Activated T-cell treated with anti-CD3 and anti-CD28 coated beads for 48 hours (primary cell): ENCODE measurements at regions not wholly inside any gene's neighbourhood (a gene's known extent, or its start where the extent isn't known, plus 50 kb on each side); places are given as distances from the start of the nearest gene placed in this dataset.

Experiments used
- DNase-seq: peaks from one replicate; pipeline ENCODE4 v3.0.0-alpha.2; 2020; ENCODE audit warnings: low read depth

DNA sequence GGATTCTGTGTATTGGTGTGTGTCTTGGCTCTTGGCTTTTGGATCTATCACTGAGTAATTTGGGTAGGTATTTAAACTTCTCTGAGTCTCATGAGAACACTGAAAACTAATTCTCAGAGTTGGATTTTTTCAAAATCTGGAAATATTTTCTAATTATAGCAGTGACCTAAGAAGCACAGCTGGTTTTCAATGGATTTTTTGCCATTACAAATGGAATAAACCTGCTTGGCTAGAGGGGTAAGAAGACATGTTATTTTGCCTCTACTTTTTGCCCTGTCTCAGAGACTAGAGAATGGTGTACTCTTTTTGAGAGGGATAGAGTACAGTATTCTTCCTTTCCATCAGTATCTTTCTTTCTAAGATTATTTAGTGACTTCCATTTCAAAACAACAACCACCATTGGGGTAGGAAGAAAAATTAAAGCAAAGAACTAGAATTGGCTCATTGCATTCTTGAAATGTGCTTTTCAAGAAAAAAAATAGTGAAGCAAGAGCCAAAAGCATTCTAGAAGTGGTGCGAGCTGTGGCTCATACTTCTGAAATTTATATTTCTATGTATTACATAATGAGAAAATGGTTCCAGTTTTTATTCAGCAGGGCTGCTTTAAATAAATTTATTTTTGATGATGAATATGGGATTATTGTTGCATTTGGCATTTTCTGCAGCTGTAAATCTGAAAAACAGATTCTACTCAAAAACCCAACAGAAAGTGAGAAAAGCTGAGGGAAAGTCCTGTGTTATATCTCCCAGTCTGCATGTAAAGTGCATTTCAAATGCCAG, 850.2 kb upstream of the SLIT2 start:
- DNase-seq = no peak

DNA sequence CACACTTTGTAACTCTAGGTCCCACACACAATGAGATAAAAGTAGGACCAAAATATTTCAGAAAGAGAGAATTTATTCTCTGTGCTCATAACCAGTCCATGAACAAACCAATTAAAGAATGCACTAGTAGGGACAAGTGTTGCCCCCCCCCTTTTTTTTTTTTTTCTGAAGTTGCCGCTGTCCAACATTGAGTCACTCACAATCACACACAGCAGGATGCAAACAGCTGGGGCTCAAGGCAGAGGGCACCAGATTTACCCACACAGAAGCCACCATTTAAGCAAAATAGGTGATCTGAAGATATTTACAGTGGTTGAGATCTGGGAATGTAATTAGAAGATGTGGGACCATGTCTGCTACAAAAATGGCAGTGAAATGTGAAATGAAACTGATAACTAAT, 850.9 kb upstream of the SLIT2 start:
- no peak for DNase-seq

DNA sequence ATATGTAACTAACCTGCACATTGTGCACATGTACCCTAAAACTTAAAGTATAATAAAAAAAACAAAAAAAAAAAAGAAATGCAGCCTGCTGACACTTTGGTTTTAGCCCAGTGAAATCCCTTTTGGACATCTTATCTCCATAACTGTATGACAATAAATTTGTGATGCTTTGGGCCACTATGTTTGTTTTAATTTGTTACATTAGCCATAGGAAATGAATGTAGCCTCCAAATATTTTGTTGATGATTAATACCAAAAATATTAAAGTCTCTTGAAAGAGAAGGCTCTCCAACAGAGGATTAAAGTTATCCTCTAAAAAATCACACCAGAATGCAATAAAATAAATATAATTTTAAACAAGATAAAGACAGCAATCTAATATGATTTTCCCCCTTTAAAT, 852.7 kb upstream of the SLIT2 start:
- DNase-seq = no peak

GRCh38 chr4:19386786-19387185, 864.9 kb upstream of the SLIT2 start:
- no peak for DNase-seq

GRCh38 chr4:19382993-19383756, 868.5 kb upstream of the SLIT2 start:
- DNase-seq = no peak

DNA sequence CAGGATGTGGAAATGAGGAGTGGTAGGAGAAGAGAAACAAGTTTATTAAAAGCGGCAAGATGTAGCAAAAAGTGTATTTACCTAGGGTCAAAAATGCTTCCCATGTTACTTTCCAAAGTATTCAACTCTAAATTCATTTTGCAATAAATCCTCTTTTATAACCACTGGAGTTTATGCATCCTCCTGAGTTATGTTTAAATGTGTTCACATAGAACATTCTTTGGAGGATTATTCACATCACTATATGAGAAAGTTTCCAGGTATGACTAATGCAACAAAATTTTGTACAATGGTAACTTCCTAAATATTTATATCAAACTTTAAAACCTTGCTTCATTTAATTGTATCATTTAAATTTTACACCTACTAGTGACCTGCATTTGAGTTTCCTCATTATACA, 870.6 kb upstream of the SLIT2 start:
- no peak for DNase-seq

DNA sequence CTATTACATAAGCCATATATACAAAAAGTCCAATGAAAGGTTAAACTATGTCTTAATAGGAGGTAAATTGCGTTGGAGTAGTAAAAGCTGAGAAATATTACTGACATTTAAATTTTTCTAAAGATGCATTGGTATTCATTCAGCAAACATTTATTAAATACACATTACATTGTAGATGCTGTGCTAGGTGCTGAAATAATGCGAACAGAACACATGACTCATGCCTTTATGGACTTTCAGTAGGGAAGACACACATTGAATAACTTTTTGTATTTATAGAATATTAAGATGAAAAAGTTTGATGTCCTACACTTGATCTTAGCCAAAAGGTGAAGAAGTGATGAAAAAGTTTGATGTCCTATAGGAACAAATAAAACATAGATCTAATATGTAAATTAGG, 871.1 kb upstream of the SLIT2 start:
- DNase-seq = no peak

- DNase-seq = no peak
Observed at GRCh38 chr4:19379191-19379708, 872.5 kb upstream of the SLIT2 start.

GRCh38 chr4:19375931-19376330, 875.8 kb upstream of the SLIT2 start:
- no peak for DNase-seq

DNA sequence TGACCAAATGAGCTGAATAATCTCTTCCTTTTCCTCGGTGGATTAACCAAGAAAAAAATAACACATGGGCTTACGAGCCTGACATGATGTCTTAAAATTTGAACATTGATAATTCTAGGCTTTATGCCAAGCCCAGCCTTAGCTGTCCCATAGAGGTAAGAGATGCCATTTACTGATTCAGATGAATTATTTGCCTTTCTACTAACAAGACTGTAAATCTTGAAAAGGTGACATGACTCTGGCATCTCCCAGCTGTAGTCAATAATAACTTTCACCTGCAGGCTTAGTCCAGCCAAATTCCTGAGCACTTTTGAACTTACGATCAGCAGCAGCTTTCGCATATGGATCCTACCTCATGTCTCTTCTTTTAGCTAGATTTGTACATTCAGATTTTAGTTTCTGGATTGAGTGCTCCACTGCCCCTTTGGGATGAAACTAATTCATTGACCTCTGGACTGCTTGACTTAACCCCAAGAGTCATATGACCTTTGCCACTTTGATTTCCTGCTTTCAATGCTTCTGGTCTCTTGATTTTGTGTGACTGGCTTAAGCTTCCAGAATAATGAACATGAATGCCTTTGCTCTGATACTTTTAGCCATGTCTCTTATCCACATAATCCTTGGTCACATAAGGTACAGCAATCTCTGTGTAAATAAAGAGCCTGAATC, 876.4 kb upstream of the SLIT2 start:
- DNase-seq = no peak

GRCh38 chr4:19372390-19372789, 879.3 kb upstream of the SLIT2 start:
- no peak for DNase-seq

DNA sequence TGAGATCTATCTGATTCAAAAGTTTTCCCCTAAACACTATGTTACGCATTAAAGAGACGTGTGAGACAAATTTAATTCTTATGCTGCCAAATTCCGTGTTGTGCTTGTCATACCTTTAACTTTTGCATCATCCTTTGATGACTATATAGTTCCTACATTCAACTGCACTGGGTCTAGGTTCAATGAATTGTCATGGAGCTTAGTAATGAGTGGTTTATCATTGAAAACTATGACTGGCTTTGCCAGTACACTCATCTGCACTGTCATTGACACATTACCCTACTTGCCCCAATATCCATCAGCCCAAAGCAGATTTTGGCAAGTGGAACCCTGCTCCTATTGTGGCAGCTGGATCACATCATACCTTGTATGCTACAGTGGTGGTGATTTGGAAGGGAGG, 882.9 kb upstream of the SLIT2 start:
- no peak for DNase-seq

DNA sequence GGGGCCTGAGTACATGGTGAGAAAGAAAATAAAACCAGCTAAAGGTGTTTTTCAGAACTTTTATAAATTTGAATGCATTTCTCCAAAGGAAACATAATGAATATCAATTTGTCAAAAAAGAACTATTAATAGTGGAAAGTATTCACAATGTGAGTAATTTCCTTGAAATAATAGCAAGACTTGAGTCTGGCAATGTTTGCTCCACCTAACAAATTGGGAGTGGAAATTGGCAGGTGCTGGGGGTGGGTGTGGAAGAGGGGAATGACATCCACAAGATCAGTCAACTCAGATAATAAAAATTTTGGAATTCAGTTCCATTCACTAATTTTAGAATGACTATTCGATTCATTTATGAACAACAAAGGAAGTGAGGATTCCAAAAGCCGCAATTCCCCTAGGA, 884.8 kb upstream of the SLIT2 start:
- no peak for DNase-seq

GRCh38 chr4:19358015-19358414, 893.7 kb upstream of the SLIT2 start:
- DNase-seq = no peak

GRCh38 chr4:19349416-19349815, 902.3 kb upstream of the SLIT2 start:
- no peak for DNase-seq

- DNase-seq = no peak
Observed at GRCh38 chr4:19348746-19349145, 903.0 kb upstream of the SLIT2 start.

- DNase-seq = no peak
Observed at GRCh38 chr4:19346636-19347035, 905.1 kb upstream of the SLIT2 start.

DNA sequence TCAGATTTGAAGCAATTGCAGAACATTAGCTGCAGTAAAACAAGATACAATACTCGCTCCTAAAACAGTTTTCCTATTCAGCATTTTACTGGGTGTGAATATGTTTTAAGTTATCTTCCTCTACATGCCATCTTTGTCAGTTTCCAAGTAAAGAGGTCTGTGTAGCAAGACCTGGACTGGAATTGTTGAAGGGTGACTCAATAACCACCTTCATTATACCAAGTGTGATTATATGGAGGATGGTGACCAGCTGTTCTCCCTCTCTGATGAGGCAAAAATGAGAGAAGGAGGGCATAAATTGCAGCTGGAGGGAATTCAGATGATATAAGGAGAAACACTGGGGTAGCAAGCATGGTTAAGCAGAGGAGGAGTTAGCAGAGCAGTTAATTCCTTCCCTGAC, 922.1 kb upstream of the SLIT2 start:
- no peak for DNase-seq

GRCh38 chr4:19329077-19329476, 922.6 kb upstream of the SLIT2 start:
- no peak for DNase-seq

DNA sequence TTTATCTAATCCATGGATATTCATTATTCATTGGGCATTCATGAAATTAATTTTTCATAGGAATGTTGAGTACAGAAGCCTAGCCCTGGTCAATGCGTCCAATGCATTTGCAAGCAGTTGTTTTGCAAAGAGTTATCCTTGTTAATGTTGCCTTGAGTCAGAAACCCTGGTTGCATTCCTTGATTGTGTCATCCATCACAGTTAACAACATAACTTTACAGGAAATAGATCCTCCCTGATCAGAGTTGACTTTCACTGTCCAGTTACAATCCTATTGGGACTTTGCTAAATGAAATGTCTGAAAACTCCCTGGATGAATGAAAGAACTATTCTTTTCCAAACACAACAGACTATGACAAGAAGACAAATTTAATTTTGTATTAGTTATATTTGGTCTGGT, 924.3 kb upstream of the SLIT2 start:
- DNase-seq = no peak

- no peak for DNase-seq
Observed at GRCh38 chr4:19324184-19324583, 927.5 kb upstream of the SLIT2 start.

DNA sequence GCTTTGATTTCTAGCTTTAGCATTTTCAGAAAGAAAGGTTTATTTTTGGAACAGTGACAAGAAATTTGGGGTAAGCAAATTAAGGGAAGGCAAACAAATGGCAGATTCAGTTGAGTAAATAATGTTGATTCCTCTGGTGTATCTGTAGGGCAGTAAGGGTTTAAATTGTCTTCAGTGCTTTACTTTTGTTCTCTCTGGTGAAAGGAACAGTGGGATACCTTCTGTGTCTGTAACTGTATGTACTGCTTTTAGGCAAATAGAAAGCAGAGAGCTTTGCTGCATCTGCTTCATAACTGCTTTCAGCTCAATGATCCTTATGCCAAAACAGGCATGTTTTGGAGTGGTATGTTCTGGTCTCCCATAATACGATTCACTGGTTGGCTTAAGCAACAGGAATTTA, 932.1 kb upstream of the SLIT2 start:
- DNase-seq = no peak

GRCh38 chr4:19317377-19317776, 934.3 kb upstream of the SLIT2 start:
- no peak for DNase-seq
